ENCODE measurements at regions not wholly inside any gene's neighbourhood (a gene's known extent, or its start where the extent isn't known, plus 50 kb on each side); places are given as distances from the start of the nearest gene placed in this dataset.

GRCh38 chr1:88175120-88175630, 508.9 kb upstream of the PKN2 start:
- H3K27me3 ChIP-seq: no peaks in the 10 kb centered on the region
- no peaks in the 10 kb centered on the region for H3K36me3 ChIP-seq
- intact Hi-C loops (cut with DNase I): no loop called here
- H3K4me3 ChIP-seq: no peak overlapping the region
- TF ChIP-seq CTCF (IDR thresholded peaks at IDR 0.05): no peak
- H3K27ac ChIP-seq: no peak overlapping the region
- no peak for DNase-seq (ENCODE audit: low spot score in 2 of 2)
- no peaks in the 10 kb centered on the region for H3K4me1 ChIP-seq
- no peaks in the 10 kb centered on the region for H3K9me3 ChIP-seq

DNA sequence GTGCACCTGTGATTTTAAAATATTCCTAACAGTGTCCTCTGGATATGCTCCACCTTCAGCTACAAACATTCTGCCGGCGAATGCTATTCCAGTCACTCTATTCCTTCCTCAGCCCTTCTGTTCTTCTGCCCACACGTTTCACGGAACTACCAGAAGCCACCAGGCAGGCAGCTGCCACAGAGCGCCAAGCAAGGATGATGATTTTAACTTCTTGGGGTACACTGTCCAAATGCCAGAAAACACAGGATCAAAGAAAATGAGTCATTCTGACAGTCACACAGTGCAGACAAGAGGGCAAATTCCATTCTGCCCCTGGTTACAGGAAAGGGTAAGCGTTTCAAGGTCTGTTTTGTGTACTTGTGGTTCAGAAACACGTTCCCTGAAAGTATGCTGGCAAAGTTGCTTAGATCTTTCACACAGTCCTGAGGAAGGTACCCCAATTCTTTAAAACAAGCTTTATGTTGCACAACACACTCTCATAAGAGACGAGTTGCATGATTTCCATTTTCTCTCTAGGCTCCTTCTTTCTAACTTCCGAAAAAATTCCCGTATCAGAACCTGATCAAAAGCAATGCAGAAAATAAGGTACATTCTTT, 508.3 kb upstream of the PKN2 start:
- Histone ChIP-seq H3K36me3 (no peaks in the 10 kb centered on the region), H3K27ac (no peak overlapping the region), H3K9me3 (no peaks in the 10 kb centered on the region), H3K4me3 (no peak overlapping the region), H3K27me3 (no peaks in the 10 kb centered on the region), H3K4me1 (no peaks in the 10 kb centered on the region)
- DNase-seq (ENCODE audit: low spot score in 2 of 2): no peak
- TF ChIP-seq CTCF (IDR thresholded peaks at IDR 0.05): no peak
- intact Hi-C loops (cut with DNase I): no loop called here

GRCh38 chr1:88179943-88180342, 504.1 kb upstream of the PKN2 start:
- Histone ChIP-seq H3K4me1 (no peaks in the 10 kb centered on the region), H3K27ac (no peak overlapping the region), H3K9me3 (no peaks in the 10 kb centered on the region), H3K4me3 (no peak overlapping the region), H3K27me3 (no peaks in the 10 kb centered on the region), H3K36me3 (no peaks in the 10 kb centered on the region)
- no peak for TF ChIP-seq CTCF (IDR thresholded peaks at IDR 0.05)
- DNase-seq (ENCODE audit: low spot score in 2 of 2): no peak
- intact Hi-C loops (cut with DNase I): no loop called here

DNA sequence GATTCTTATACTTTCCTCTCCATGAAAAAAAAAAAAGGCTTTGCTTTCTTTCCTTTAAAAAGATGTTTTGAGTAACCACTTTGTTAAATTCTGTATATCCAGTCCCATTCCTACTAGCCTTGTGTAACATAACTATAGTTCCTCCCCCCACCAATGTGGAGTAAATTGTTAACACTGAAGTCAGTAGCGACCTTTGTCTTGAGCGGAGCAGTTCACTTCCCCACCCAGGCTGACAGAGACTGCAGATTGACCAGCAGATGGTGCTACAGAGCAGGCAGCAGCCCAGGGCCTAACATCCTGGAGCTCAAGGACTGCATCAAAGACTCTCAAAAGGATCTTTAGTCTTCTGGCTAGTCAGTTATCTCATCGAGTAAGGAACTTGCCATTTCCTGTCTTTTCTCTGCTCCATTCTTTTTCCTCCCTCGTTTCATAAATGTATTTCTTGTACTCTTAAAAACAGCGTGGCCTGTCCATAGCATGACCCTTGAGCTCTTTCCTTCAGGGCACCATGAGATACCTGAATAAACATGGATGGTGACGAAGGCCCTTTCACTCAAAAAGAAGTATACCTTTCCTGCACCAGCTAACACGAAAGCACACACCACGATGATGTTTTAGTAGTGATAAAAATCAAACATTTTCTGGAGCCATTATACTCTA, 503.5 kb upstream of the PKN2 start:
- no peak overlapping the region for H3K4me3 ChIP-seq
- peak; percentile 33 to 73 (median 69) for TF ChIP-seq CTCF (IDR thresholded peaks at IDR 0.05)
- H3K4me1 ChIP-seq: no peaks in the 10 kb centered on the region
- DNase-seq (ENCODE audit: low spot score in 2 of 2): peak in 1 of 2 donors; percentile 74
- H3K27ac ChIP-seq: no peak overlapping the region
- intact Hi-C loops (cut with DNase I): no loop called here
- H3K9me3 ChIP-seq: no peaks in the 10 kb centered on the region
- H3K36me3 ChIP-seq: no peaks in the 10 kb centered on the region
- H3K27me3 ChIP-seq: no peaks in the 10 kb centered on the region

- H3K9me3 ChIP-seq: no peaks in the 10 kb centered on the region
- no peak overlapping the region for H3K27ac ChIP-seq
- no peaks in the 10 kb centered on the region for H3K27me3 ChIP-seq
- no peaks in the 10 kb centered on the region for H3K4me1 ChIP-seq
- H3K4me3 ChIP-seq: no peak overlapping the region
- H3K36me3 ChIP-seq: no peaks in the 10 kb centered on the region
- TF ChIP-seq CTCF (IDR thresholded peaks at IDR 0.05): no peak
- no peak for DNase-seq (ENCODE audit: low spot score in 2 of 2)
- intact Hi-C loops (cut with DNase I): no loop called here
Observed at GRCh38 chr1:88186911-88187310, 497.2 kb upstream of the PKN2 start.

Measured in ascending aorta (tissue), 2 donors.